Heart right ventricle (tissue), 16 donors: ENCODE measurements at regions not wholly inside any gene's neighbourhood (a gene's known extent, or its start where the extent isn't known, plus 50 kb on each side); places are given as distances from the start of the nearest gene placed in this dataset.

Experiments used
- ATAC-seq, 8 donors: fragments of 200-7000 bp; cut with Tn5 transposase; one replicate each; pipeline ENCODE4 v1.9.1; 2020; ENCODE audit warnings: mild to moderate bottlenecking in 8 of 8, moderate library complexity in 8 of 8, moderate number of reproducible peaks in 1 of 8
- DNase-seq, 2 donors: peaks; one replicate each; pipeline ENCODE4 v3.0.0-alpha.2; 2020
- H3K27ac ChIP-seq, 10 donors: fragments of 200-600 bp; sonication (generic) in 2 of 10; one replicate each; pipeline versions ENCODE4 v1.5.0 to v1.8.0; 2020 to 2022; ENCODE audit warnings: mild to moderate bottlenecking in 3 of 10
- H3K27me3 ChIP-seq, 7 donors: fragments of 200-600 bp; one replicate each; pipeline ENCODE4 v1.8.0; 2021 to 2022; ENCODE audit warnings: mild to moderate bottlenecking in 2 of 7
- H3K36me3 ChIP-seq, 9 donors: fragments of 200-600 bp; sonication (generic) in 1 of 9; one replicate each; pipeline versions ENCODE4 v1.5.0 to v1.8.0; 2020 to 2022; ENCODE audit warnings: mild to moderate bottlenecking in 2 of 9
- H3K4me1 ChIP-seq, 9 donors: fragments of 200-600 bp; sonication (generic) in 1 of 9; one replicate each; pipeline versions ENCODE4 v1.5.0 to v1.8.0; 2020 to 2022; ENCODE audit warnings: mild to moderate bottlenecking in 4 of 9
- H3K4me3 ChIP-seq, 10 donors: fragments of 200-600 bp; sonication (generic) in 2 of 10; one replicate each; pipeline versions ENCODE4 v1.5.0 to v1.8.0; 2020 to 2022; ENCODE audit warnings: mild to moderate bottlenecking in 7 of 10, moderate library complexity in 2 of 10
- H3K9me3 ChIP-seq, 11 donors: fragments of 200-600 bp in 10 of 11; sonication (generic) in 2 of 11; one replicate each; pipeline versions ENCODE4 v1.5.0 to v1.8.0; 2013 to 2022; ENCODE audit warnings: mild to moderate bottlenecking in 2 of 11, control low read depth in 1 of 11, moderate library complexity in 1 of 11
- CTCF ChIP-seq, 9 donors: fragments of 200-600 bp; sonication (generic) in 2 of 9; IDR thresholded peaks; one replicate each; pipeline versions ENCODE4 v1.5.0 to v1.8.0; 2021 to 2022; ENCODE audit warnings: antibody characterized with exemption in 9 of 9, mild to moderate bottlenecking in 5 of 9, moderate library complexity in 1 of 9
- WGBS, 2 donors: extraction: QIAGEN DNeasy Blood & Tissue Kit; methylation state at CpG; one replicate each; pipeline ENCODE4 v1.1.7; 2013; ENCODE audit warnings: inconsistent platforms in 1 of 2; 5-methylcytosine and 5-hydroxymethylcytosine counted together
- intact Hi-C, 10 donors: fragments of 100-400 bp; cut with DNase I; formaldehyde crosslinking; loops; one replicate each; pipeline versions ENCODE4 v1.11.1 to v1.14.2; 2022
- donor health status: Arrhythmogenic right ventricular cardiomyopathy.
- donor health status: ischemic (EF 13 %, LVEDD 7.1; RV severe dilation, severe dysfunction).
- donor health status: healthy with polysubstance abuse.
- donor health status: DM: no; HTN: yes; CAD: no.
- donor health status: DM: no; HTN: no; CAD: no.
- donor health status: ischemic (EF 25% LVEDD 6.9; RV normal size, moderate dysfunction).
- donor health status: ischemic (EF 25% LVEDD 5.7; RV mildly dilated, moderate dysfunction).
- donor health status: healthy.
- donor health status: DM: yes; HTN: yes; CAD: no.
- donor health status: Ischemic cardiomyopathy.
- donor health status: ischemic (EF 35%, LVEDD 5.7; RV mildly dilated, moderate dysfunction).
- donor health status: nonischemic (EF 11% LVEDD 7.7; RV severe dilation, severe dysfunction).
- donor health status: DM: yes; HTN: yes; CAD: no.
- donor health status: PGD.
- donor health status: ischemic (EF 29% LVEDD 5.4; RV normal size, mild dysfunction).
- donor health status: nonischemic (EF 23%, LVEDD 6.1; RV moderate dilation, normal function).

DNA sequence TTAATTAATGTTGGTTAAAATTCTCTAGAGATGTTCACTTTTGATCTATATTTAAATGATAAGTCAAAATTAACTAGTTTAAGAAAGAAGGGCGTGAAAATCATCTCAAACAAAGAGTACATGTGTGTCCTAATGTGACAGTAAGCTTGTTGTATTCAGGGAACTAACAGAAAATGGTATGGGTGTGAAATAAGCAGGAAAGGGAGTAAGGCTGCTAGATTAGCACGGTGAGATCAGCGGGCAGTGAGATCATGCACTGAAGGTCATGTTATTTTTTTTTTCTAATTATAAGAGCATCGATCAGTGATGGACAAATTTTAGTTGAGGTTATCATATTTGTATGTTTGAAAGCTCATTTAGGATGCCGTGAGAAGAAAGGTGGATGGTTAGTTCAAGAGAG lies 430.8 kb downstream of the DIPK2A start:
- Histone ChIP-seq H3K27ac (no peak overlapping the region), H3K27me3 (no peaks in the 10 kb centered on the region), H3K36me3 (no peaks in the 10 kb centered on the region), H3K4me3 (no peak overlapping the region), H3K9me3 (peaks cover 0 to 34% (median 17%) of the 10 kb centered on the region in 11 donors), H3K4me1 (no peaks in the 10 kb centered on the region)
- intact Hi-C loops = no loop called here
- no peak for DNase-seq
- WGBS, 2 donors = 45 to 49% methylated on average over 5 of the region's 5 CpGs
- no peak for ATAC-seq
- TF ChIP-seq CTCF (IDR thresholded peaks at IDR 0.05) = no peak

DNA sequence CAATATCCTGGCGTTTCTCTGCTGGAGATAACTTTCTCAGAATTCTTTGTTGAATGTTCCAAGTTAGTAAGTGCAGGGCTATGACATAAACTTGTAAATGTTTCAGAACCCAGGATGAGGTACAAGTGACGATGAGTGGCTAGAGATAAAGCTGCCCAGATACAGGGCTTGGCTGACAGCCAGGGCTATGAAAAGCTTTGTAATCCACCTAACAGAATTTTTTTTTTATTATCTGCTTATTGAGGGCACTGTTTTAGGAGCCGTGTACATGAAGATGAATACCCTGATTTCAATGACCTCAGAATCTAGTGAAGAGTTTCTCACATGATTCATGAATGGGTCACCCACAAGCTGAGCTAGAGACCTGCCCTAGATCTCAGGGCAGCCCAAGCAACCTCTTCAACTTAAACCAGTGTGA lies 431.4 kb downstream of the DIPK2A start:
- intact Hi-C loops = no loop called here
- H3K9me3 ChIP-seq = peaks cover 0 to 29% (median 17%) of the 10 kb centered on the region in 11 donors
- H3K36me3 ChIP-seq = no peaks in the 10 kb centered on the region
- no peak overlapping the region for H3K4me3 ChIP-seq
- ATAC-seq (peak in 4 of 8 donors; percentile 22 to 76 (median 52)), DNase-seq (peak in 1 of 2 donors; percentile 16)
- H3K4me1 ChIP-seq = no peaks in the 10 kb centered on the region
- H3K27me3 ChIP-seq = no peaks in the 10 kb centered on the region
- no peak overlapping the region for H3K27ac ChIP-seq
- TF ChIP-seq CTCF (IDR thresholded peaks at IDR 0.05) = no peak
- whole genome bisulfite sequencing, 2 donors = 8 to 18% methylated on average over 3 of the region's 3 CpGs

DNA sequence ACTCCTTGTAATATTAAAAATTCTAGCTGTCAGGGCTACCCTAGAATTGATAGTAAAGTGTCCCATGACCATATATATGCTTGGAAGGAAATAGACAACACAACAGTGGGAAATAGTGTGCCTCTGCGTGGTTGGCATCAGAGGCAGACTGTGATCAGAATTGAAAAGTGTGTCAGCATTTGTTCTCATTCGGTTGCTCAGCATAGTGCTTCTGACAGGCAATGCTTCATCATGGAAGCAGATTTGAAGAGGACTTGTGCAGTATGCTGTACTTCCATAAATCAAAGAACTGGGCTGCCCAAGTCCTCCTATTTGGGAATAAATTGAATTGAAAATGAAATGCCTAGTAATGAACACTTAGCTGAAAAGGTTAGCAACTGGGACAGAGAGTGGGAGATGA lies 435.7 kb downstream of the DIPK2A start:
- no peak for DNase-seq
- ATAC-seq = no peak

DNA sequence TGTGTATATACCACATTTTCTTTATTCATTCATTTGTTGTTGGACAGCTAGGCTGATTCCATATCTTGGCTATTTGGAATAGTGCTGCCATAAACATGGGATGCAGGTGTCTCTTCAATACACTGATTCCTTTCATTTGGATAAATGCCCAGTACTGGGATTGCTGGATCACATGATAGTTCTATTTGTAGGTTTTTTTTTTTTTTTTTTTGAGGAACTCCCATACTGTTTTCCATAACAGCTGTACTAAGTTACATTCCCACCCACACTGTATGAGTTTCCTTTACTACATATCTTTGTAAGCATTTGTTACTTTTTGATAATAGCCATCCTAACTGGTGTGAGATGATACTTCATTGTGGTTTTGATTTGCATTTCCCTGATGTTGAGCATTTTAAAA lies 437.7 kb downstream of the DIPK2A start:
- intact Hi-C loops = no loop called here
- Histone ChIP-seq H3K36me3 (no peaks in the 10 kb centered on the region), H3K27me3 (no peaks in the 10 kb centered on the region), H3K4me1 (no peaks in the 10 kb centered on the region), H3K9me3 (peaks cover 0 to 11% (median 0%) of the 10 kb centered on the region in 11 donors), H3K4me3 (no peak overlapping the region), H3K27ac (no peak overlapping the region)
- DNase-seq = no peak
- TF ChIP-seq CTCF (IDR thresholded peaks at IDR 0.05) = no peak
- no peak for ATAC-seq

More for the DNA sequence above, 435.7 kb downstream of the DIPK2A start:
- 85 to 87% methylated on average over 2 of the region's 2 CpGs for WGBS, 2 donors
- no peak overlapping the region for H3K27ac ChIP-seq
- no peaks in the 10 kb centered on the region for H3K27me3 ChIP-seq
- no peaks in the 10 kb centered on the region for H3K4me1 ChIP-seq
- peaks cover 0 to 11% (median 0%) of the 10 kb centered on the region in 11 donors for H3K9me3 ChIP-seq
- TF ChIP-seq CTCF (IDR thresholded peaks at IDR 0.05) = no peak
- H3K4me3 ChIP-seq = no peak overlapping the region
- intact Hi-C loops = no loop called here
- H3K36me3 ChIP-seq = no peaks in the 10 kb centered on the region
